GM21576 (cell line): ENCODE measurements at regions not wholly inside any gene's neighbourhood (a gene's known extent, or its start where the extent isn't known, plus 50 kb on each side); places are given as distances from the start of the nearest gene placed in this dataset.

ENCODE experiments used
- ATAC-seq: cut with Tn5 transposase; IDR thresholded peaks from one replicate; pipeline ENCODE4 v1.9.1; 2021; ENCODE audit warnings: mild to moderate bottlenecking, moderate library complexity; ENCODE audit not compliant: unreplicated experiment

DNA sequence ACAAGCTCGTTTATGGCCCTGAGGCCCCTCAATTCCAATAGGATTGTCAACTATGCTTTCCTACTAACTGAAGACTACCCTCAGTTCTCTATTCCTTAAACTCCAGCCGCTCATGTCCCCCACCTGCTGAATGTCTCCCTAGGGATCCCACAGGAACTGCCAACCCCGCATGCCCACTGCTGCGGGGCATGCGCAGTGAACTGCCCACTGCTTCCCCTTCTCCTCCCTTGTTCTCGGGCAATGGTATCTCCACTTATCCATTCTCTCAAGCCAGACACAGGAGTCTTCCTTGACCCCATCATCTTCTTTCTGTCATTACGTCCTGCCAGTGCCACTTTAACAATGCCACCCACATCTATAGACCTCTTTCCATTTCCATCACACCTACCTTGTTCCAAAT lies 90.0 kb downstream of the FGF18 start:
- no peak for ATAC-seq

DNA sequence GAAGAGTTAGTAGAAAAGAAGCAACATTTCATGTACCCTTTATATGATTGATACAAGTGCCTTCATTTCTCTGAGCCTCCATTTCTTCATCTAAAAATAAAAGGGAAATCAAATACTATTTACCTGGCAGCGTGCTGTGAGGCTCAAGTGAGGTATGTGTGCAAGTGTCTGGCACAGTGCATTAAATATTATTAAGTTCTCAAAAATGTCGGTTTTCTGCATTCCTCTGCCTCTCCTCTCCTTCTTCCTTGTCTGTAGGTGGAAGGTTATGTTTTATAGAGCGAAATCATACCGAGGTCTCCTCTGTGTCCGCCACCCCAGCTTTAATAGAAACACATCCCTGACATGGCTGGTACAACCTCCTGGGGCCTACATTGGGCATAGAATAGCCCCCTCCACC lies 93.0 kb downstream of the FGF18 start:
- ATAC-seq: no peak

DNA sequence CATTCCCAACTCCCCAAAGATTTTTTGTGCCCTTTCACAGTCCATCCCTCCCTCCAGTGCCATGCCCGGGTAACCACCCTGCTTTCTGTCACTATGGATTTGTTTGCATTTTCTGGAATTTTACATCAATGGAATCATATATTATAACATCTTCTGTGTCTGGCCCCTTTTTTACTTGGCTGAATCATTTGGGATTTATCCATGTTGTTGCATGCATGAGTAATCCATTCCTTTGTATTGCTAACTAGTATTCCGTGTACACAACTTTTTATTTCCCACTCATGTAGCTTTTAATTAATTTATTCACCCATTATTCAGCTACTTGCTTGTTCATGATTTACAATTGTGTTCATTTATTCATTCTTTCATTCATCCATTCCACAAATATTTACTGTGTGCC lies 94.1 kb downstream of the FGF18 start:
- no peak for ATAC-seq

DNA sequence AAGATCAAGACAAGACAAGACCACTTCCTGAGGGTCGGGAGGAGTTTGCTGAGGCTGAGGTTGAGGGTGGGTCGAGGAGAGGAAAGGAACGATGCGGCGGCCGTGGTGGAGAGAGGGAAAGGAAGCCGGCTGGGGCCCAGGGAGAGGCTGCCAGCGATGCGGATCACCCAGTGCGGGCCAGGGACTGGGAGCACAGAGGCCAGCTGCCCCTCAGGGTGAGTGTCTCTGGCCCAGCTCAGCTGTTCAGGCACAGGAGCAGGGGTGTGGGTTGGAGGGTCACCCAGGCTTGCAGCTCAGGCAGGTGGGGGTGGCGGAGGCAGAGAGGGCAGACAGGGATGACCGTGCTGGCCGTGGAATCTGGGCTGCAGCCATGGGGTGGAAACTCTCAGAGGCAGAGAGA lies 99.5 kb downstream of the FGF18 start:
- ATAC-seq: no peak

DNA sequence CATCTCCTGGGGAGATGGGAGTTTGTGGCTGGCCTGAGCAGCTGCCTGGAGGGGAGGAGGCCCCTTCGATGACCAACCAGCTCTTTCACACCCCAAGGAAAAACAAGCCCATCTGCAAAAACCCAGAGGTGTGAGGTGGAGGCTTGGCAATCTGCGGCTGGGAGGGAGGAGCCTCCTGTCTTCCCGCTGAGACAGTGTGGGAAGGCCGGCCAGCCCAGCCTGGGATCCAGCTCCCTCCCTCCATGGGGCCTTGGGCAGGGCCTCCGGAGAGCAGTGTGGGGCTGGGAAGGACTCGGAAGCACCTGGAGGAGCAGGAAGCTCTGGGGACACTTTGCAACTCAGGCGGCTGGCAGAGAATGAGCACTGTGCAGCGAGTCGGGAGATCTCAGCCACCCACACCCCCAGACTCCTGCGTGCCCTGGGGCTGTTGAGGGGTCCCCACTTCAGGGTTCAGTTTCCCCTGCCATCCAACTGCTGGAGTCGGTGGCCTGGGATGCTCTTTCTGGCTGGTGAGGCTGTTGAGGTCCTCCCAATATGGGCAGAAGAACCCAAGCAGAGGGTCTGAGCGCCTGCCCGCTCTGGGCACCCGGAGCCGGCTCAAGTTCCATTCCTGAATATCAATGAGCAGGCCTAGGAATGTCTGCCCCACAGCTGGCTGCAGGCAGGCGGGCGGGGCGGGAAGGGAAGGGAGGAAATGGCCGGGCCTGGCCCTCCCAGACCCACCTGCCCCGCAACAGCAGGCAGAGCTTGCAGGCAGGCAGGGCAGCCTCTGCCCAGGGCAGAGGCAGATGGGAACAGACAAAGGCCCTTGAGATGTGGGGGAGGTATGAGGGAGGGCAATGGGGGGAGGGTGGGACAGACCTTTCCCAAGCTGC lies 101.1 kb downstream of the FGF18 start:
- no peak for ATAC-seq

DNA sequence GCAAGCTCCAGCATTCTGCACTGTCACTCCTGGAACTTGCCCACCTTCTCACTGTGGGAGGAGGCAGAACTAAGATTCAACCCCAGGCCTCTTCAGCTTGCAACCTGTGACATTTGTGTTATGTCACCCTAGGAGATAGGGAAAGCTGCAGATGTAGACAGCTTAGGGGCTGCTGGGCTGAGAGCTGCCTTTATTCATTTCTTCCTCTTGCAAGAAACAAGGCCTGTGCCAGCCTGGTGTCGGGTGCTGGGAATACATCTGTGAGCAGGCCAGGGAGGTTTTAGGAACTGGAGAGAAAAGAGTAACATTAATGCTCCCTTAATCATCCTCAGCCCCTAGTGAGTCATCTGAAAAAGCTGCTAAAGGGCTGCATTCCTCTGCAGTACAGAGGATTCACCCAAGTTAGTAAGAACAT lies 101.8 kb downstream of the FGF18 start:
- ATAC-seq: no peak

DNA sequence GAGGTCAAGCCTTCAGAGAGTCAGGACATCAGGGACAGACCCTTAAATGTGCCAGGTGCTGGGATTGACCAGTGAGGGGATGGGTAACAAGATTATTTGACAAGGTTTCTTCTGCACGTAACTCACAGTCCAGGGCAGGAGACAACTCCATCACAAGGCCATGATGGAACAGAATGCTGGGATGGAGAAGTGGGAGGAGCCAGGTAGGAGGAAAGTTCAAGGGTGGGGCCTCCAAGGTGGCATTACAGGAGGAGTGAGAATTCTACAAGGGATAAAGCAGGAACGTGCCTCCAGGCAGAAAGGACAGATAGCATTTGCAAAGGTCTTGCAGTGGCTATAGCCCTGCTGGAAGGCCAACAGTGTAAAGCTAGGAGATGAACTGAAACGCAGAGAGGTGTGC lies 102.2 kb downstream of the FGF18 start:
- ATAC-seq: no peak

DNA sequence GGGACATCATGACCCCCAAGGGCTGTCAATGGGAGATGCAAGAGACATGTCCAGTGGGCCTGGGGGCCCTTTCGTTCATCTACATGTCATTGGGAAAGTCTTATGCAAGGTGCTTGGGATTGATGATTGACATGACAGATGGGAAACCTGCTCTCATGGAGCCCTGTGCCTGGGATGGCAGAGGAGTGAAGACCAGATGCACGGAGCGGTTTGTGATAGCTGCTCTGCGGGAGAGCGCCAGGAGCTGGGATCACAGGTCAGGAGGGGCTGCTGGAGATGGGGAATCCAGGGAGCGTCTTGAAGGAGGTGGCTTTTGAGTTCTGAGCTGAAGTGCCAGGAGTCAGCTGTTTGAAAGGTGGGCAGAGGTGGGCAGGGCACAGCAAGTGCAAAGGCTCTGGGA lies 104.3 kb downstream of the FGF18 start:
- ATAC-seq: no peak

DNA sequence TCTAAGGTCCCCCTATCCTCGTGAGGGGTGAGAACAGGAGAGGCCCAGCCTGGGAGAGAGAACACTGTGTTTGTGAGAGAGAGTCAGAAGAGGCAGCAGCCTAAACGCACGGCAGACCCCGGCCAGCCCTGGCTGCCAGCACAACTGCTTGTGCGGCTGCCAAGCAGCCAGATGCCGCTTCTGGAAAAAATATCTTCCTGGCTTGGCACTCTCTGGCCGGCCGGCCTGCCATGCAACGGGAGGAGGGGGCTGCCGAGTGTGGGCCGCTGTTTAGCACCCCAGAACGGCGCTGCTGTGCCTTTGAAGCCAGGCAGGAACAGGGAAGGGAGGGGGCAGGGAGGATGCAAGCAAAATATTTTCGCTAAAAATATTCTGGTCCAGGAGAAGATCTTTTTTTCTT lies 105.0 kb downstream of the FGF18 start:
- no peak for ATAC-seq

DNA sequence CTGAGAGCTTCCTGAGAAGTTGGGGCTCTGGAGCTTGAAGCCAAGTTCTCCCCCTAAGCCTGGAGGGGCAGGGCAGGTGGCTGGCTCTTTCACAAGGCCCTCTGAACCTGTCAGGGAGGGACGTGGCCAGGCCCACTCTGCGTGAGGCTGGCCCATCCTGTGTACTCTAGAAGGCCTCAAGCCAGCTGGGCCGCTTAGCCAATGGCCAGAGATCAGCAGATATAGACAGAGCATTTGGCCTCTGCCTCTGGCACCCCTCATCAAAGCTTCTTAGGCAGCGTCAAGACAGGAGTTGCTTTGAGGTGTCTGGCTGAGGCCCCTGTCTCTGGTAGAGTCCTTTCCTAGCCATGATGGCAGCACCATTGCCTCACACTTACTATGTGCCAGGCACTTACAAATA lies 105.6 kb downstream of the FGF18 start:
- no peak for ATAC-seq

DNA sequence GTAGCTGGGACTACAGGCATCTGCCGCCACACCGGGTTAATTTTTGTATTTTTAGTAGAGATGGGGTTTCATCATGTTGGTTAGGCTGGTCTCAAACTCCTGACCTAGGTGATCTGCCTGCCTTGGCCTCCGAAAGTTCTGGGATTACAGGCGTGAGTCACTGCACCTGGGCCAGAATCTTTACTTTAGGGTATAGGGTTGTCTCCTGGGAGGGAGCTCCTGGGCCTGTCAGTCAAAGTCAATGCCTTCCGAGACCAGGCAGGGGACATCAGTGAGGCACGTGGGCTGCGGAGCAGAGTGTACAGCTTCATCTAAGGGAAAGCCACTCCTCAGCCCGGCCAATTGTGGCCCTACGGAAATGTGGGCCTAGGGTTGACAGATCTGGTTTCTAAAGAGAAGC lies 108.6 kb downstream of the FGF18 start:
- no peak for ATAC-seq

DNA sequence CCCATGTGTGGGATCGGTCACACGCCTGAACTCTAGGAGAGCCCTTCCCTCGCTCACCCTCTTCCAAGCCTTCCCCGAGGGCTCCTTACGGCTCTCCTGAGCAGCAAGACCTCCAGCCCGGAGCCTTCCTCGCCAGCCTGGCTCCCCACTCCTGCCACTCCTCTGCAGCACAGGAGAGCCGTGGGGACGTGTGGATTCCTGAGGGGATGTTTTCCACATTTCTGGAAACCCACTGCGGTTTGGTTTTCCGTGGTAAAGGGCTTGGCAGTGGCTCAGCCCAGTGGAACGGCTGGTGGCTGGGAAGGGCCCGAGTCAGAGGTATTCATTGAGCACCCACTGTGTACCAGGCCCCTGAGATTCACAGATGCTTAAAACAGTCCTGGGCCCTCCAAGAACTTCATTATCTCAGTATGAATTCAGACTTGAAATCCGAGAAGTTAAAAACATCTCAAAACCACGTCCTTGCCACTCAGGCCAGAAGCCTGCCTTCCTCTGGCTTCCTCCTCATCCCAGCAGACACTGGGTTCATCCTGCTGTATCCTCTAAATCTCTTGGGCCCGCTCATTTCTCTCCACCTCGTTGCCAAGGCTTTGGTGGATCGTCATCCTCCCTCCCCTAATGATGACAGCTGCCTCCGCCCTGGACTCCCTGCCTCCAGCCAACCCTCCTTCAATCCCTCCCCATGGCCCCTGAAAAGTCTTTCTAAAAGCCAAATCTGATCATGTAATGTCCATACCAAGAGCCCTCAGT lies 109.6 kb downstream of the FGF18 start:
- no peak for ATAC-seq

DNA sequence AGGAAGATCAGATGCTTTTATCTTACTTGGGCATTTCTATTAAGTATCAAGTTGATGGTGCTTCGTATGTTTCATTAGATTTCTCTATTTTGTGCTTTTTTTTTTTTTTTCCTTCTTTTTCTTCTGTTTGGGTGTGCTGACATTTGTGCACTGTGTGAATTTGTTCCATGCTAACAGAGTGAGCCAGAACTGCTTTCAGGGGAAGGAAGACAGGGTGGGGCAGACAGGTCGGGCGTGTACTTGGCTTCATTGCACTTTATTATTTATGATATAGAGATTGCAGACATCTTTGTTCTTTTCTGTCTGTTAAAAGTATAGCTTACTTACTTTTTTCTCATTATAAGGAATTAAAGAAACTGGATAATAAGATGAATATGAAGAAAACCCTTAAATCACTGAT lies 112.2 kb downstream of the FGF18 start:
- ATAC-seq: no peak

DNA sequence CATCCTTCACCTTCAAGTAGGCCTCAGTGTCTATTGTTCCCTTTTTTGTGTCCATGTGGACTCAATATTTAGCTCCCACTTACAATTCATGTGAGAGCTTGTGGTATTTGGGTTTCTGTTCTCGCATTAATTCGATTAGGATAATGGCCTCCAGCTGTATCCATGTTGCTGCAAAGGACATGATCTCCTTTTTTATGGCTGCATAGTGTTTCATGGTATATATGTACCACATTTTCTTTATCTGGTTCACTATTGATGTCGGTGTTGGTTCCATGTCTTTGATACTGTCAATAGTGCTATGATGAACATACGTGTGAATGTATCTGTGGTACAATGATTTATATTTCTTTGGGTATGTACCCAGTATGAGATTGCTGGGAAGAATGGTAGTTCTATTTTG lies 113.7 kb downstream of the FGF18 start:
- no peak for ATAC-seq

DNA sequence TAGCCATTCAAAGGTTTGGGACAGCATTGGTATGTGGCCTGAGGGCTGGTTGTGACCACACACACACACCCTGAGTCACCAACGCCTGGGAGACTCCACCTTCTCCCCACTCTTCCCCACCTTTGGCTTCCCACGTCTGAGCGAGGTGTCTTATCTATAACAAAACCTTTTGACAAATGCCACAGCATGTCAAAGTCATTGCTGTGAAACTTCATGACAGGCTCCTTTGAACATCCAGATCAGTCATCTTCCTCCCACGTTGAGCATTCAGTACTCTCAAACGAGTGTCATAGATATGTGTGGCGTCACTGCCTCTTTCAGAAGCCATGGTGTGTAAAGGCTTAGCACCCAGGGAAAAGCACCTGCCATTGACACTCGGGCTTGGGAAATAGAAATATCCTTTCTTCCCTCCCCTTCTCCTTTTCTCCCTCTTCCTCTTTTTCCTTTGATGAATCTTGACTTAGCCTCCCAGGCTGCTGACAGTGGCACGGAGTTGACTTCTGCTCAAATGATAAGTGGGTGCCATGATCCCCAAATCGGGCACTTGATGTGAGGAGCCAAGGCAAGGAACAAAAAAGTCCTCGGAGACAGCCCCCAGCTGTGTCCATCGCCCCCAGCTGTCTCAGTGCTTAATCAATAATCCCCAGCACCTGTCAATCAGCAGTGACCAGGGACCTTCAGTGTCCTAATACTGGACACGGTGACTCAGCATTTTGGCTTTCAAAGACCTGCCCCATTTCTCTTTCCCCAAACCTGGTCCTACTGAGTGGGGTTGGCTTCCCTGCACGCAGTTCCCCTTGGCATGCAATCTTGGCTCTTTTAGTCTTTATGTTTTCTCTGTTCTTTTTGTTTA lies 114.8 kb downstream of the FGF18 start:
- ATAC-seq: no peak

DNA sequence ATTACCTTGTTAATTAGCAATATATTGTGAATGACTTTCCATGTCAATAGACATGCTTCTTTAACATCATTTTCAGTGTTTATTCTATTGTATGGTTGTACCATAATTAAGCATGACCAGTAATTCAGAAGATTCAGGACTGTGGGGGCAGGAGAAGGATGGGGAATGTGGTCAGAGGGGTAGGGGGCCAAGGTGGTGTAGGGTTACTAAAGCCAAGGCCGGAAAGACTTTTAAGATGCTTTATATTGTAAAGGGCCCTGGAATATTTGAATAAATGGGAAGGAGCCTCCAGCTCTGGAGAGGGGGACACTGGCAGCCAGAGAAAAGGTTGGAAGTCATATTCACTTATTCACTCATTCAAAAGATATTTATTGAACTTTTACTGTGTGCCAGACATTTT lies 115.7 kb downstream of the FGF18 start:
- no peak for ATAC-seq

DNA sequence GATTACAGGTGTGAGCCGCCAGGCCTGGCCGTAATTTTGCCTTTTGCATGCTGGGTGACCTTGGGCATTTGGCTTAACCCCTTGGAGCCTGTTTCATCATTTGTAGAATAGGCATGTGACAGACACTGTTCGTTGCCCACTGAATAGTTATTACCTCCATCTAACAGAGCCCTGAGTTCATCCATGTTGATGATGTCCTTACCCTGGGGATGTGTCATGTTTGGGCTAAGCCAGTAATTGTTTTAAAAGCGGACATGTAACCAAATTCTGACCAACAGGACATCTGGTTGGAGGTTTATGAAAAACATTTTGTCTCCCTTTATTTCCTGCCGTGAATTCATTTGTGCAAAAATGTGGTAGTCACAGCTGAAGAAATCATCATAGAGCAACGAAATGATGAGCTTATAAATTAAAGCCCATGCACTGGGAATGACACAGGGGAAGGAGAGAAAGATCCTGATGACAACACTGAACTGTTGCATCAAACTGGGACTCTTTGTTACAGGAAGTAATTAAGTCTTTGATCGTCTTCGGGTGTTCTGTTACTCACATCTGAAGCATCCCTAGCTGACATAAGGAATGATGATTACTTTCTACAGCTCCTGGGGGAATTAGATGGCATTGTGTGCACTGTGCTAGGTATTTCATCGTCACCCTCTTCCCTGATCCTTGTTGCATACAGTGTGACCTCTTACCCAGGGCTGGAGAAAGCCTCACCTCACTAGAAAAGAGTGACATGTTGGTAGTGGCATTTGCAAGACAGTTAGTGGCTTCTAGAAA lies 117.8 kb downstream of the FGF18 start:
- ATAC-seq: no peak

DNA sequence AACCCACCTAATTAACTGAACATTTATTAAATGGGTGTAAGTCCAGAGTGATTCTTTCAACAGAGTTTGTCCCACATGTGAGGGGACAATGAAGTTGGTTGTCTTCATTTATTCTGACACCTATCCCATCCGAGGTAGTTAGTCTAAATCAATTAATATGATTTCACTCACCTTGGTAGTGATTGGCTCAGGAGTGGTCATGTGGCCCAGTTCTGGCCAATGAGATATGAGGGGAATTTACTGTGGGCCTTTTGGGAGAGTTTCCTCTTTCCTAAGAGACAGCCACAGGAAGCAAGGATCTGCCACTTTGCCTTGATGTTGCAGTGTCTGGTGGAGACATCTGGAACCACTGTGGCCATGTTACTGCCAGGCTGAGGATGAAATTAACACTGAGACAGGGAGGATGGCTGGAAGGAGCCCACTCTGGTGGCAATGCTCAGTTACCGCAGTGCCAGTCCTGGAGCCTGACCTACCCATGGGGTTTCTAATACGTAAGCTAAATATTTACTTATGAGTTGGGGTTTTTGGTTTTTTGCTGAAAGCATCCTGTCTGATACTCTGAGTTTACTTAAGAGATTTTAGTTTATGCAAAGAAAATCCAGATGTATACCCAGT lies 118.6 kb downstream of the FGF18 start:
- ATAC-seq: no peak

DNA sequence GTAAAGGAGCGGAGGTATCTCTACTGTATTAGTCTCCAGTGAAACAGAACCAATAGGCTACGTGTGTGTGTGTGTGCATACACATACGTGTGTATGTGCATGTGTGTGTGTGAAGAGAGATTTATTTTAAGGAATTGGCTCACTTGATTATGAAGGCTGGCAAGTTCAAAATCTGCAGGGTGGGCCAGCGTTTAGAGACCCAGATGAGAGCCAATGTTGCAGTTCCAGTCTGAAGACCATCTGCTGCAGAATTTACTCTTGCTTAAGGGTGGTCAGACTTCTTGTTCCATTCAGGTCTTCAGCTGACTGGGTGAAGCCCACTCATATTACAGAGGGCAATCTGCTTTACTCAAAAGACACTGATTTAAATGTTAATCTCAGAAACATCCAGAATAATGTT lies 119.2 kb downstream of the FGF18 start:
- ATAC-seq: no peak

DNA sequence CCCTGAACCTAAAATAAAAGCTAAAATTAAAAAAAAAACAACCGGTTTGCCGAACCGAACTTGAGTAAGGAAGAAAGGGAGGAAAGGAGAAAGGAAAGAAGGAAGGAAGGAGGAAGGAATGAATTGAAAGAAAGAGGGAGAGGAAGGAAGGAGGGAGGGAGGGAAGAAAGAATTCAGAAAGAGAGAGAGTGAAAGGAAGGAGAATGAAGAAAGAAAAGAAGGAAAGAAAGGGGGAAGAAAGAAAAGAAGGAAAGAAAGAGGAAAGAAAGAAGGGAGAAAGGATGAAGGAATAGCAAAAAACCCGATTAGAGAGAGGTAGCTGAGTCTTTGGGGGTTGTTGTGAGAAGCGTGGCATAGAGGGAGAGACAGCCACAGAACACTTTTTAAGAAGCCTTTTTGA lies 121.4 kb downstream of the FGF18 start:
- ATAC-seq: no peak
